Kidney epithelial cell (primary cell): ENCODE measurements at regions not wholly inside any gene's neighbourhood (a gene's known extent, or its start where the extent isn't known, plus 50 kb on each side); places are given as distances from the start of the nearest gene placed in this dataset.

Experiments
- DNase-seq: peaks from one replicate; pipeline ENCODE4 v3.0.0-alpha.2; 2010; ENCODE audit warnings: low read depth
- H3K27me3 ChIP-seq: 2 replicates; pipeline ENCODE4 v1.6.0; 2011; ENCODE audit warnings: low read length; ENCODE audit not compliant: control insufficient read depth, insufficient read depth
- H3K36me3 ChIP-seq: 2 replicates; pipeline ENCODE4 v1.5.1; 2011; ENCODE audit warnings: low read length; ENCODE audit not compliant: control insufficient read depth, insufficient read depth
- H3K4me3 ChIP-seq: 2 replicates; pipeline ENCODE4 v1.5.1; 2011; ENCODE audit warnings: low read depth, mild to moderate bottlenecking, control low read depth, low read length
- TF ChIP-seq, protein P1 (sequence below): IDR thresholded peaks from 2 replicates; pipeline ENCODE4 v1.5.1; 2011; ENCODE audit warnings: mild to moderate bottlenecking, moderate library complexity, low read length, control low read depth, inconsistent platforms; ENCODE audit not compliant: insufficient read depth, poor library complexity, severe bottlenecking

DNA sequence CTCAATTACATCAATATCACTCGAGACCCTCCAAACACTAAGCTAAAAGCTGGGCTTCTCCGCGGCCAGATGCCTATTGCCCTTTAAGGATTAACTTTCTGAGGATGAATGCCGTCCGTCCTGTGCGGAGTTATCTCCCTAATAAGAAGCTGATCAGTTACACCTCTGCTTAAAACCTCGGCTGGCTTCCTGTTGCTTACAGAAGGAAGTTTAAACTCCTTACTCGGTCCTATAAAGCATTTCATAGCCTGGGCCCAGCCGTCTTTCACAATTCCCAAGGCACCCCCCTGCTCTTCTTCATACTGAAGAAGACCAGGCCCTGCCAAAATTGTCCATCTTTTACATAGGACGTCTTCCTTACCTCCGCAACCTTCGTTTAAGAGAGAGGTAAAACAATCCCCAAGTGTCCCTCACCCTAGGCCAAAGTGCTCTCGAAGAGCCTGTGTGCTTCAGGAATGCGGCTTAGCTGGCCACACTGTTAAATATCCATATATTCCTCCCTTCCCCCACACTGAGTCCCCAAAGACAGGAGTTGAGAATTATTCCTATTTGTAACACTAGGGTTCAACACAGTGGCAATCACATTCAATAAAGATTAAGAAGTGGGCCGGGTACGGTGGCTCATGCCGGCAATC is 112.6 kb upstream of the IRX5 start:
- H3K36me3 ChIP-seq, result no peaks in the 10 kb centered on the region
- no peaks in the 10 kb centered on the region for H3K27me3 ChIP-seq
- TF ChIP-seq, protein P1, sequence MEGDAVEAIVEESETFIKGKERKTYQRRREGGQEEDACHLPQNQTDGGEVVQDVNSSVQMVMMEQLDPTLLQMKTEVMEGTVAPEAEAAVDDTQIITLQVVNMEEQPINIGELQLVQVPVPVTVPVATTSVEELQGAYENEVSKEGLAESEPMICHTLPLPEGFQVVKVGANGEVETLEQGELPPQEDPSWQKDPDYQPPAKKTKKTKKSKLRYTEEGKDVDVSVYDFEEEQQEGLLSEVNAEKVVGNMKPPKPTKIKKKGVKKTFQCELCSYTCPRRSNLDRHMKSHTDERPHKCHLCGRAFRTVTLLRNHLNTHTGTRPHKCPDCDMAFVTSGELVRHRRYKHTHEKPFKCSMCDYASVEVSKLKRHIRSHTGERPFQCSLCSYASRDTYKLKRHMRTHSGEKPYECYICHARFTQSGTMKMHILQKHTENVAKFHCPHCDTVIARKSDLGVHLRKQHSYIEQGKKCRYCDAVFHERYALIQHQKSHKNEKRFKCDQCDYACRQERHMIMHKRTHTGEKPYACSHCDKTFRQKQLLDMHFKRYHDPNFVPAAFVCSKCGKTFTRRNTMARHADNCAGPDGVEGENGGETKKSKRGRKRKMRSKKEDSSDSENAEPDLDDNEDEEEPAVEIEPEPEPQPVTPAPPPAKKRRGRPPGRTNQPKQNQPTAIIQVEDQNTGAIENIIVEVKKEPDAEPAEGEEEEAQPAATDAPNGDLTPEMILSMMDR, result no peak
- DNase-seq, result no peak
- H3K4me3 ChIP-seq, result no peak overlapping the region

DNA sequence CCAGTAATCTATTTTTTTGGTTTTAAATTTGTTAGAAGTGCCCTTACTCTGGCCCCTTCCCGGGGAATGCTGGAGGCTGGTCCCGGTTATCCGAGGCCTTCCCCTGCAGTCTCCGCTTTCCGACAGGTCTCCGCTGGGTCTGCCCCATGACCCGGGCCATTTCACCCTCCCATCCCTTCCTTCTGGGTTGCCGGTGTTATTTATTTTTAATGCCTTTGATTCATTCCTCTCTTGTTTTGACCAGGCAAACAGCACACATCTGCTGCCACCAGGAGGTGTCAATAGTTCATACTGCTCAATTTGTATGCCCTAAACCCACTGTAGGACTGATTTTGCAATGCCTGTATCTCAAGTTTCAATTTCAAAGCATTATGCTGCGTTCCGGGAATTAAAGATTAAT is 113.2 kb upstream of the IRX5 start:
- no peak for DNase-seq
- TF ChIP-seq, protein P1, result peak; percentile 19
- H3K4me3 ChIP-seq, result no peak overlapping the region
- no peaks in the 10 kb centered on the region for H3K36me3 ChIP-seq
- H3K27me3 ChIP-seq, result no peaks in the 10 kb centered on the region

DNA sequence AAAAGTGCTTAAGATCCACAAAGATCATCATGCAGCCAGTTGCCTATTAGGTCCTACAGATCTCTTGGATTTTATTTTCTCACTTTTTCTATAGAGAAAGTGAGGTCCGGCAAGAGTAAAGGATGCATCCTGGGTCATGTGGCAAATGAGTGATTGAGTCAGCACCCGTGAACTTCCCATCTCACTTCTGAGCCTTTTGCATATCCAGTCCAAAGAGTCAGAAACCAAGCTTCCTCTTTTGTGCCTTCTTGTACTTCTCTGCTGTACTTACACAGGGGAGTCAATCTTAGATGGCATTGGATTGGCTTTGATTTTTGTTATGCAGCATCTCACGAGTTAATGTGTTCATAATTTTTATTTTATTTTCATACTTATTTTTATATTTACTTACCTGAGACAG is 114.2 kb upstream of the IRX5 start:
- H3K27me3 ChIP-seq, result no peaks in the 10 kb centered on the region
- DNase-seq, result no peak
- H3K4me3 ChIP-seq, result no peak overlapping the region
- no peaks in the 10 kb centered on the region for H3K36me3 ChIP-seq
- TF ChIP-seq, protein P1, result no peak

DNA sequence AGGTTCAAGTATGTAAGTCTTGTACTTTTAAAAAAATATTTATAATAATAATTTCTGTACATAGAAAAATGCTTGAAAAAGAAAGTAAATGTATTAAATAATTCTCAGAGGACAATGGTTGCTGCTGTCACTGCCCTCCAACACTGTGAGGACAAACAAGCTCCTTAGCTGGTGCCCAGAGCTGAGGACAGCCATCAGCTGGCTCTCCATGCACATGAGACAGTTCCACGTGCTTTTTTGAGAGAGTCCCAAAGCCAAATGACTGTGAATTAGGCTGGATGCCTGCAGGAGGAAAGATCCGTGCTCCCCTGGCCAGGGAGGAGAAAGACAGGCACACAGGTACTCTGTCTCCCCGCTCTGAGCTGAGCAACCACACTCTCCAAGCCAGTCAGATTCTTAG is 115.5 kb upstream of the IRX5 start:
- no peaks in the 10 kb centered on the region for H3K27me3 ChIP-seq
- TF ChIP-seq, protein P1, result no peak
- no peak for DNase-seq
- no peak overlapping the region for H3K4me3 ChIP-seq
- no peaks in the 10 kb centered on the region for H3K36me3 ChIP-seq

- Histone ChIP-seq H3K27me3 (no peaks in the 10 kb centered on the region), H3K36me3 (no peaks in the 10 kb centered on the region), H3K4me3 (no peak overlapping the region)
- TF ChIP-seq, protein P1, result no peak
- DNase-seq, result no peak
These were observed 116.9 kb upstream of the IRX5 start for GRCh38 chr16:54813778-54814177.

DNA sequence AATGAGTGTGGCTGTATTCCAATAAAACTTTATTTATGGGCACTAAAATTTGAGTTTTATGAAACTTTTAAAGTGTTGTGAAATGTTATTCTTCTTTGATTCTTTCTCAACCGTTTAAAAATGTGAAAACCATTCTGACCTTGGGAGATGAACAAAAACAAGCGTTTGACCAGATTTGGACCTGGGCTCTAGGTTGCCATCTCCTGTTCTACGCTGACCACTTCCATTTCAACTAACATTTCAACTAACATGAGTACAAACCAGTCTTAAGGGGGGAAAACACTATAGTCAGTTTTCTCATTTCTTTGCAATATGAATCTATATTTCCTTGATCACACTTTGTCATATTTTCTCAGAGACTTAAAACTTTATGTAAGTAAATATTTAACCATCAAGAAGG is 118.4 kb upstream of the IRX5 start:
- TF ChIP-seq, protein P1, result no peak
- no peak overlapping the region for H3K4me3 ChIP-seq
- no peaks in the 10 kb centered on the region for H3K27me3 ChIP-seq
- no peak for DNase-seq
- no peaks in the 10 kb centered on the region for H3K36me3 ChIP-seq
